Anterior cingulate cortex (tissue), 58 donors: ENCODE measurements at regions not wholly inside any gene's neighbourhood (a gene's known extent, or its start where the extent isn't known, plus 50 kb on each side); places are given as distances from the start of the nearest gene placed in this dataset.

ENCODE experiments used
- DNase-seq, 58 donors: peaks; one replicate each; lab custom pipeline; 2025; lab: John Stamatoyannopoulos, UW

DNA sequence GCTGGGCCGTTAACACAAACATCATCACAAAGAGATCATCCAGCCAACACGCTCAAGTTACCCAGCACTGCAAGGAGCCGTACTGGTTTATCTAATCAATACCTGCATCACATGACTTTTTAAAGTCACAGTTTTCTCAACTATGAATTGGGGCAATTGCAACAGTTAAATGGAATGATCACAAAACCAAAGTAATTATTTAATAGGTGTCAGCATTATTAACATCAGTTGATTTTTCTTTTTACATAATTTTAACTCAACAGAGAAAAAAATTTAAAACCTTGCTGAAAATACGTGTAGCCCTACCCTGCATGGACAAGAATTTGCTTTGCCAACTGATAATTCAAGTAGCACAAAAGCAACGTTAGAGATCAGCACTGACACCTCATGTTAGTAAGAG is 95.7 kb upstream of the SOX9 start:
- DNase-seq: no peak

DNA sequence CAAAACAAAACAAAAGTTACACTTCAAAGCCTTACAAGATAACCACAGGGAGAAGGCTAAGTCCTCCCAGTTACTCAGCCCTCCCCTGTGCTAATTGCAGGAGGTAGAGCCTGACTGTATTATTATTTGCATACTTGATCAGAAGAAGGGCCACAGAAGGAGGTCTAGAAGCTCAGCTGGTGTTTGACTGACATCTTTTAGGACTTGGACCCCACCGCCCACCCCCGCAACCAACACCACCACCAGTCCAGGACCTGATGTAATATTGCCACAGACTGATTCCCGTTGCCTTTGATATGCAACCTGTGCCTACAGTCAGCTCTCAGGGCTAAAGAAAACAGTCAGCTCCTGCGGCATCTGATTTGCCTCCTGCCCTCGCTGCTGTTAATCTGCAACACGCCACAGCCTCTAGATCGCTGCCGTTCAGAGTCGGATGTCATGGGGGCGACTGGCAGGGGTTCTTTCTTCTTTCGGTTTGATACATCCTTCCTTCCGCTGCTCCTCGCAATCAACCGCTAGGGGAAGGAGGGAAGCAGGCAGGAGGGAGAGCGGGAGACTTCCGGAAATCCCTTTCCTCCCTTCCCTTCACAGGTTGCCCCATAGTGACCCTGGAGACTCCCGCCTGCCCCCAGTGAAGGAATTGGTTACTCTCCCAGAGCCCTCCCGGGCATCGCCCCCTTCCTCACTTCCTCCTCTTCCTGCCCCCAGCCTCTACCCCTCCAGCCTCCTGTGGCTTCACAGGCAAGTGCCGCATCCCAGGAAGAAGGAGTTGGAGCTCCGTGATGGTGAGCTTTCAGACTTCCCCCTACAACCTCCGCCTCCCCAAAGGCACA is 90.5 kb upstream of the SOX9 start:
- DNase-seq: peak in 46 of 58 donors; percentile 6 to 79 (median 38)

DNA sequence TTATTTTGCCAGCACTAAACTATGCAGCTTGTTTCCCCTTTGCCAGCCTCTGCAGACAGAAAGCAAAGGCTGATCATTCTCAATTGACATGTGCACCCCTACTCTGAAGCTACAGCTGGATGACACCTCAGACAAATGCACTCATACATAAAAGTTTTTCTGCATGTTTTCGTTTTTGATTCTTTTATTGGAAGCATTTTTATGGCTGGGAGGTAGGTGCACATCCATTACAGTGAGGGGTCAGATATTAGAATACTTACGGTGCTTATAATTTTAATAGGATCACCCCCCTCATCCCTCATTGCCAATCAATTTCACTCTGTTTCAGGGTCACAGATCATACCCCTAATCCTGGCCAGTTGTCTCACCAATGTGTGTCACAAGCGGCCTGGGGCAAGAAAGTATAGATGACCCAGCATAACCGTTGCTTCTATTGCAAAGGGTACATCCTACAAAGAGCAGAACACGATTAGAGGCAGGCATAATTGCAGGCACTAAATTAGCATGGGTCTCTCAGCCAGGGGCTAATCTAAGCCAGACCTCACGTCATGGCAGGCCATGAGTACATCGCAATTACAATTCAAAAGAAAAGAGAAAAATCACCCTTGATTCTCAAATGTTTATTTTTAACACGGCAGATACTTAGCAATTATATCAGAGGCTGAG is 89.5 kb upstream of the SOX9 start:
- DNase-seq: no peak

DNA sequence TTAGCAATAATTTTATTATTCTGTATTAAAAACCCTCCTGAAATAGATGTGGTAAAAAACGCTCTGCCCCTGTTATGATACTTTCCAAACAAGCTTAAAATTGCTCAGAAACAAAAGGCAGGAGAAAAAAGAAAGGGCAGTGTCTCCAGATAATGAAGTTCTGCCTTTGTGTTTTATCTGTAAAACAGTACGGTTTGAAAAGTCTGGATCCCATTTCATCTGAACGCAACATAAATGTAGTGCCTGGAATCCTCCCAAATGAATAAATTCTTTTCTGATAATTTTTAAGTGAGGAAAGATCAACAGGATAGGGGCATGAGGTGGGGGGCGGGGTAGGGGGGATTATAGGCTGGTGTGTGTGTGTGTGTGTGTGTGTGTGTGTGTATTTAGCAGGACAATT is 87.5 kb upstream of the SOX9 start:
- DNase-seq: no peak

DNA sequence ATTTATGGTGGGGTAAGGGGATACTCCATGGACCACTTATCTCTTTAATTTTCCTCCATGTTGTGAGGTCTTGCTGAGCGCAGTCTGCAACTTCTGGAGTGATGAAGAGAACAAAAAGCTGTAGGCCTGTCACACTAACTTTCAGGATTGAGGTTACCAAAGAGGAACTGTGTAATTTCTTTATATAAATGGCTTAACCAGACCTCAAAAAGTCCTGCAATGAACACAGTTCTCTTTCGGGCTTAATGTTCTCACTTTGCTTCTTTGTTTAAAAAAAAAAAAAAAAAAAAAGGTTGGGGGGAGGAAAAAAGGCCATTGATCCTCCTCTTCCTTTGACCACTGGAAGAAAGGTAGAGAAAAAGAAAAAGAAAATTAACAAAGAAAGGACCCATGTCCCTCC is 86.8 kb upstream of the SOX9 start:
- DNase-seq: no peak

DNA sequence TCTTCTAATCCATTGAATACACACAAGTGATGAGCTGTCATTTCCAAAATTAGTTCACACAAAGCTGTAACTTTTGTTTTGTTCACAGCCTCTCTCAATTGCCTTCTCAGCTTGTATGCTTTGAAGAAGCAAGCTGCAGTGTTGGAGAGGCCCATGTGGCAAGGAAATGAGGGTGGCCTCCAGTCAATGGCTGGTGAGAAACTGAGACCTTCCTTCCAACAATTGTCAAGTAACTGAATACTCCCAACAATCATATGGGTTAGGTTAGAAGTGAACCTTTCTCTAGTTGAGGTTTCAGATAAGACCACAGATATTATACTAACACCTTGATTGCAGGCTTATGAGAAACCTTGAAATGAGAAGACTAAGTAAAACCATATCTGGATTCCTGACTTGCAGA is 82.4 kb upstream of the SOX9 start:
- DNase-seq: no peak

DNA sequence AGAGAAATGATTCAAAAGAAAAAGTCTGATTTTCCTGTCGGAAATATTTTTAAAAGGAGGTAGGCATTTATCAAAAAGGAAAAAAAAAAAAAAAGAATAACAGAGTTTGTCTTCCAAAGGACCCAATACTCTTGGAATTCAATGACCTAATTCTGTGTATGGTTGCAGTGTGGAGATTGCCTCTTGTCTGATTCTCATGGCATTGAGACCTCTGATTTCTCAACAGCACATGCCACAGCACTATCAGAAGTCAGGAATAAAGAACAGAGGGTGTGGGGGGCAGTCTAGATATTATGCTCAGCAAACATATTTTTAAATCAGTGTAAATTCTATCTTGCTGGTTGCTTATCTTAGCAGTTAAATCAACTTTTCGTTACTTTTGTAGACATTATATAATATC is 81.3 kb upstream of the SOX9 start:
- no peak for DNase-seq

DNA sequence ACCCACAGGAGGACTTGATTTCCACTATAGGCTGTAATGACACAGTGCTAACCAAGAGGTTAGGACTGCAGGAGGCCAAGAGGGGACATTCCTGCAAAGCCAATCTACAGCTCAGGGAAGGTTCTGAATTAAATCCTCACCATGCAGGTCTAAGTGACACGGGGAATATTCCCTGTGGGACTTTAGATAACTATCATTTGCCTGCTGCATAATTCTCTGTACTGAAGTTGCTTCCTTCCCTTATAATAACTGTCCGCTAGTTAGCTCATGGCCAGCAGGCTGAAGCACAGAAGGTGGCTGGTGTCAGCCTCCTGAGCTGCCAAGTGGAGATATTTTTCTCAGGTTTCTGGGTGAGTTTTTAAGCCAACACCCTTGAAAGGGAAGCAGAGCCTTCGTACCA is 74.6 kb upstream of the SOX9 start:
- DNase-seq: no peak

DNA sequence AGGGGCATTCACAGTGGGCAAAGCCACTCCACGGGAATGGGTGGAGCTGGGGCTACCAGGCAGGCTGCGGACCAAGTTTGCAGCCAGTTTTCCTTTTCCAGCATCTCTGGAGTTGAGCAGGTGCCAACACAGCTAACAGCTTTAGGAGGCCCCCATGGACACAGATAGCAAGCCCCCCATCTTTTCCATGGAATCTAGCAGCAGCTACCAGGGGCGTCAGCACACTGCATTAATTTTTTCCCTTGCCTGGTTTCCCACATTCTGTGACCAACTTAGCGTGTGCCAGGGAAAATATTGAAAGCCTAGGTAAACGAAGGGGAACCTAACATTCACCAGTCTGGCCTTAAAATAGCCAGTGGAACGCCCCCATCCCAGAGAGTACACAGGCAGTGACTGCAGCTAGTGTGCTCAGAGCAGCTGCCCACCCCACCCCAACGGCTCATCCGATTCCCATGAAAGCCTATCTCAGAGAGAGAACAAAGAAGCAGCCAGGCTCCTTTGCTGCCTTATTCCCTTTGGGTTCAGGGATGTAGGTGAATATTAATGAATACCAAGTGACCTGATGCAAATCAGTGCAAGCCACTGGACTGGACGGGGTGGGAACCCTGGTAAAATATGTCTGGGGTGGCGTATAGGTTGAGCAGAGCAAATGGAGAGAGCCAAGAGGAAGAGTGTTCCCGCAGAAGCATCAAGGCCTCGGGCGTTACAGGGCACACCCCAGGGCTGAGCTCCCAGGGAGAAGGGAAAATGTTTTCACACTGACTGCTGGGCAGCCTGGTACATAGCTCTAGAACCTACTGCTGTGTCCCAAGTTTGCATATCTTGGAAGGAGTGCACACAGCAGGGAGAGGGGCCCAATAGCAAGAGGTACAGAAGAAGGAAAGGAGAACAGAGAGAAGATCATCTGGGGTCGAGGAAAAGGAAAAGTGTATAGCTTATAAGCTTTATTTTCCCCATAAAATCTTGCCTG is 73.9 kb upstream of the SOX9 start:
- peak in 1 of 58 donors; percentile 1 for DNase-seq

DNA sequence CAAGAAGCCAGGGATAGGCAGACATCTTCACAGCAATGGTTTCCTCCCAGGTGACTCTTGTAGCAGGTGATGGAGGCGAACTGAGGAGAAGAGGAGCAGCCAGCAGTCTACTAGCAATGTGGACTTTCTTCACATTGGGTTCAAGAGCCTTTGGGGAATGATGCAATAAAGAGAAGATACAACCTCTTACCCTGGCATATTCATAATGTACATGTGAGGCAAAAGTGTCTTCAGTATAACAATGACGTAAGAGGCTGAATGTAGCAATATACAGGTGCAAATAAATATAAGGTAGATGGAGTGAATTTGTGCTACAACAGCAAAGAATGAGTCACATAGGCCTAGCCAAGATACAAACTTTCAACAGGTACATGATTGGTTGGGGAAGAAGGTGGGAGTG is 70.9 kb upstream of the SOX9 start:
- DNase-seq: no peak

DNA sequence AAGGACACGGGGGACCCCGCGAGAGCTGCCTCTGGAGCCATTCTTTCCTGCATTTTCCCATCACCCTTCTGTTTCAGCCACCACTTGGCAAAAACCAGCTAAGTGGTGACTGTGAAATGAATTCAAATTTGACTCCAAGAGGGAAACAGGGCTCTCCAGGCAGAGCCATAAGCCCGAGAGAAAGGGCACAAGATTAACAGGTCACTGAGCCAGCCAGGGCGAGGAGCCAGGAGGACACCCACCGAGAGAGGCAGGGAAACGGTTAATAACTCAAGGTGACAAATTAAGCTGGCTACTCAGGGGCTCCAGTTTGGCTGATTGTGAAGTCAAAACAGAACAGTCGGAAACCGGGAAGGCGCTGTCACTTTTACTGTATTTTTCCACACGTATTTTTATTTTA is 67.8 kb upstream of the SOX9 start:
- DNase-seq: peak in 7 of 58 donors; percentile 5 to 24 (median 6)

DNA sequence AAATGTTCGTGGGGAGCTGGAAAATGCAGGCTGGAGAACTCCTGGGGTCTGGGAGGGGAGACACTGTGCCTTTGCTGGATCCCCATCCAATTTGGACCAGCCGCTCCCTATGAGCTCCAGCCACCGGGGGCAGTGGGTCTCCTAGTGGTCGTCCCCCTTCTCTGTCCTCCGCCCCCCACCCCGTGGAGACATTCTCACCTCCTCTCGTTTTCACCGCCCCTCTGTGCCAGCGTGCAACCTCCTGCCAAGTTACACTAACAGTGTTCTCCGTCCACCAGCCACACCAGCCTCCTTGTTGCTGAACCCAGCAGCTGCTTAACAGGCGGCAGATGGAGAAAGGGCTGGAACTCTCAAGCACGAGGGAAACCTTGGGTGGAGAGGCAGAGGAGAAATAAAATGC is 67.4 kb upstream of the SOX9 start:
- peak in 12 of 58 donors; percentile 1 to 44 (median 10) for DNase-seq

DNA sequence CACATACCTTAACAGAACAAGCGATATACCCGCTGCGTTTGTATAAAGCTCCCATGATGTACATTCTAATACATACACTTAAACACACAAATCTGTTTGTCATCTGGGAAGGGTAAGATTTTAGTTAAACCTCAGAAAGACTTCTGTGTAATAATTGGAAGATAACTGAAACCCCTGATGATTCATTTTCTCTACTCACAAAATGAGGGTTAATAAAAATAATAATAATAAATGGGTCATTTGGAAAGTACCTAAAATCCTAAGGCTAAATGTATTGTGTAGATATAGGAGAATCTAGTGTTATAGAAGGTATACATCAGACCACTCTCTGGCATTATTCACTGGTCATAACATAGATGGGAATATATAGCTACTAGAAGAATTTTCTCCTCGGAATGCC is 64.7 kb upstream of the SOX9 start:
- no peak for DNase-seq

DNA sequence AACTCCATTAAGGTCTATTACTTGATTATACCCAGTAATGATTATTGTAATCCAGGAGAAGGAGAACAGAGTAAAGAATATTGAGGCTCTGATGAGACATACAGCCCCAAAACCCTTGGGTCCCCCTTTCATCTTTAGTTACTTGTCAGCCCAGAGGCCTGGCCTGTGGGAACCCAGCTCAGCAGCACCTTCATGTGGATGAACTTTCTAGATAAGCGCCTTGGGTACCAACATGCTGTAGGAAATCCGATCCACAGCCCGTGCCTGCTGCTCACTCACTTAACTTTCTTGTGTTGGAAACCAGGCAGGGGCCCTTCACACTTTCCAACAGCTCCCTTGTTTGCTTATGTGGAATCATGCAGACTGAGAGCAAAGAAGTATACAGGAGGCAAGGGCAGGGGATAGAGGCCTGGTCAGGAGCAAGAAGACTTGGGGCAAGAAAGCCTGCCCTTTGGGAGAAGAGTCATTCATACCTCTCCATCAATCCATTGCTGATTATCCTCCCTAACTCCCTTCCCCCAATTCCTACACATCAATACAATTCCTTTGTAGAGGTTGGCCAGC is 64.0 kb upstream of the SOX9 start:
- no peak for DNase-seq

DNA sequence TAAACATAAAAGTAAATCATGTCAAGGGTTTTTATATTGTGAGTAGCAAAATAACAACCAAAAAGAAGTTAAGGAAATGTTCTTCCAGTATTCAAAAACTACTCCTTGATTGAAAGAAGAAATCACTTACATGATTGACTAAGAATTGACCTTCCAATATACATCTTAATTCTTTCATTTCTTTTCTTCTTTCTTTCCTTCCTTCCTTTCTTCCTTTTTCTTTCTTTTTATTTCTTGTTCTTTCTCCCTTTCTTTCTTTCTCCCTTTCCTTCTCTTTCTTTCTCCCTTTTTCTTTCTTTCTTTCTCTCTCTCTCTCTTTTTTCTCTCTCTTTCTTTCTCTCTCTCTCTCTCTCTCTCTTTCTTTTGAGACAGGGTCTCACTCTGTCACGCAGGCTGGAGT is 60.7 kb upstream of the SOX9 start:
- no peak for DNase-seq

DNA sequence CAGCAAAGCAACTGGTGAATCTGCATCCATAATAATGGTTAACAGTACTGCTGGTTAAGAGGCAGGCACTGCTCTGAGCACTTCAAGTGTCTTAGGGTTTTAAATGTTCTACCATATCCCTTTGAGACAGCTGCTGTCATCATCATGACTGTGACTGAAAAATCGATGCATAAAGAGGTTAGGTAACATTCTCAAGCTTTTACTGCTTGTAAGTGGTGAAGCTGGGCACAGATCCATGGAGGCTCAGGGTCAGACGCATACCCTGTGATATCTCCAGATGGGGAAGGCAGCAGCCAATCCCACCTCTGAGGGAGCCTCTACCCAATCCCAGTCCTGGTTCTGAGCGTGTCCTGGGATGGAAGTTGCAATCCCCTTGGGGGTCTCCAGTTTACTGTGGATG is 57.6 kb upstream of the SOX9 start:
- DNase-seq: no peak

DNA sequence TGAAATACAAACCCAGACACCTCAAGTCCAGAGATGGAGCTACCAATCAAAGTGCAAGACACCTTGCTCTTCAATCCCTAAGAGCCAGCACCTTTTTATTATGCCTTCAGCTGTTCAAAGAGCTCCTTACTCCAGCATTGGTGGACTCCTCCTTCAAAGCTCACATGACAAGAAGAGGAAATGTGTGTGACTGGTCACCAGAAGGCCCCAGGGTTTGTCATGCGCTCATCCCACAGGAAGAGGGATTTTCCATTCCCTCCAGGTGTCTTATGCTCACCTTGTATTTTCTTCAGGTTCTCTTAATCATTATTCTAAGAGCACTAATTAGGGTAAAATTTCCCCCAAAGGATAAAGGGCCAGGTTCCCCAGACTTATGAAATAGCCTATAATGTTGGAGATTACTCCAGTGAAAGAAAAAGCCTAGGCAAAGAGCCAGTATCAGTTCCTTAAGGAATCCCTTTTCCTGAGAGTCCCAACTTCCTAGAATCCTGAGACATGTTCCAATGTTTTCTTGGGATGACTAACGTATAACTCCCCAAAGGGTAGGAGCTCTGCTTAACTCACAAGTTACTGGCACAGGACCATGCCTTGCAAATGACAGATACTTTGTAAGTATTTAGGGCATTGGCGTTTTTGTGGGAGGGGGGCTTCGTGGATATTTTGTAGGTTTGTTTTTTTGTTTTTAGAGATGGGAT is 56.9 kb upstream of the SOX9 start:
- DNase-seq: no peak

DNA sequence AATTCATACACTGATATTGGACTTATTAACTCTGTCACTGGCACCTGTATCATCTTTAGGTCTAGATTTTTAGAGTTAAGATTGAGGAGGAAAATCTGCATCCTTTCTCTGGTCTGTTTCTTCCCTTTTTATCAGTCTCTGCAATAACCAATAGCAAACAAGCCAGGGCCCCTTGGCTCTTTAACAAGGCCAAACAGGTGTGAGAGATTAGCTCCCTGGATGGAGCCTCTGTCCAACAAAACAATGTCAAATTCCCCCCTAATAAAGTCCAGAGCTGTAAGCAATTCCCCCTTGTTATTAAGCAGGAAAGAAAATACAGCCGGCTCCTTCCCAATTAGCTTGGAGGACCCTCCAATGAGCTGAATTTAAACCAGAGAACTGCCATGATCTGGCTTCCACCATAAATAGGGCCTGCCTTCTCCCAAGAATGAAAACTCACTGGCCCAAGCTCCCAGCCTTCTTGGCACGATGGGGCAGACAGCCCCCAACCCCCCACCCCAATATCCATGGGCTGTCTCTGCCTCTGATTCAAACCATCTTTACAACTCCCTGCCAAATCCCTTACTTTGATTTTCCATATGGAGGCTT is 56.1 kb upstream of the SOX9 start:
- no peak for DNase-seq

DNA sequence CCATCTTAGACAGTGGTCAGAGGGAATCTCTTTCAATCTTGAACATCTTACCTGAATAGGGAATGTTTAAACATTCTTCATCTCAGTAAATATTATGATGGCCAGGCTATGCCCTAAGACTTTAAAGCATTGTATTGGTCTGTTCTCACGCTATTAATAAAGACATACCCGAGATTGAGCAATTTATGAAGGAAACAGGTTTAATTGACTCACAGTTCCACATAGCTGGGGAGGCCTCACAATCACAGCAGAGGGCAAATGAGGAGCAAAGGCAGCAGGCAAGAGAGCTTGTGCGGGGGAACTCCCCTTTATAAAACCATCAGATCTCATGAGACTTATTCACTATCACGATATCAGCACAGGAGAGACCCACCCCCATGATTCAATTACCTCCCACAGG is 55.3 kb upstream of the SOX9 start:
- no peak for DNase-seq

DNA sequence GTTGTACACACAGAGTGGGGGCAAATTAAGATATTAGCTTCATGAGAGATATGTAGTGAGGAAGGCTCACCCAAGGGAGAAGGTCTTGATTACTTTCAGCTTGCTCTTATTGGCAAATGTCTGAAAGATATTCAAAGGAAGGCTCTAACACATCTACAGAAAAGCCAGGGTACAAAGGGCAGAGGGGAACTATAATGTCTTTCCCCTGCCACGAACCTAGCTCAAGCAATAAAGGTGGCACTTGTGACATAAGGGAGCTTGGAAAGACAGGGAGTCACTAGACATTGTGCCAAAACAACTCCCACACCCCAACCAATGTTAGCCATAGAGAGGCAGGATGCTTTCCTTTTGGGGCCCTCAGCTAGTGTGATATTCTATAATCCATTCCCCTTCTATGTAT is 52.2 kb upstream of the SOX9 start:
- DNase-seq: no peak
